SK-N-SH (cell line): ENCODE measurements at regions not wholly inside any gene's neighbourhood (a gene's known extent, or its start where the extent isn't known, plus 50 kb on each side); places are given as distances from the start of the nearest gene placed in this dataset.

Experiments
- CTCF ChIP-seq: fragments of 200-600 bp; sonication (generic); IDR thresholded peaks from 2 replicates; pipeline ENCODE4 v1.6.1; 2017; ENCODE audit warnings: antibody characterized with exemption, mild to moderate bottlenecking, moderate library complexity
- JUND ChIP-seq: IDR thresholded peaks from 2 replicates; pipeline ENCODE4 v1.4.0; 2012
- PBX3 ChIP-seq: IDR thresholded peaks from 2 replicates; pipeline ENCODE4; 2012
- RAD21 ChIP-seq: IDR thresholded peaks from 2 replicates; pipeline ENCODE4 v1.6.1; 2012; ENCODE audit warnings: mild to moderate bottlenecking, low read length
- YY1 ChIP-seq: IDR thresholded peaks from 2 replicates; pipeline ENCODE4 v1.4.0; 2012; ENCODE audit warnings: low read depth, mild to moderate bottlenecking
- TF ChIP-seq, protein P1 (sequence below): IDR thresholded peaks from 2 replicates; pipeline ENCODE4 v1.6.1; 2012; ENCODE audit warnings: mild to moderate bottlenecking, low read depth, low read length, moderate library complexity
- TF ChIP-seq, protein P2 (sequence below): IDR thresholded peaks from 2 replicates; pipeline ENCODE4 v1.4.0; 2012; ENCODE audit warnings: low read depth

GRCh38 chr2:234588054-234588430 is 91.2 kb upstream of the ARL4C start:
- TF ChIP-seq RAD21 (no peak), CTCF (no peak), YY1 (no peak), JUND (no peak), PBX3 (no peak)
- TF ChIP-seq, protein P1, sequence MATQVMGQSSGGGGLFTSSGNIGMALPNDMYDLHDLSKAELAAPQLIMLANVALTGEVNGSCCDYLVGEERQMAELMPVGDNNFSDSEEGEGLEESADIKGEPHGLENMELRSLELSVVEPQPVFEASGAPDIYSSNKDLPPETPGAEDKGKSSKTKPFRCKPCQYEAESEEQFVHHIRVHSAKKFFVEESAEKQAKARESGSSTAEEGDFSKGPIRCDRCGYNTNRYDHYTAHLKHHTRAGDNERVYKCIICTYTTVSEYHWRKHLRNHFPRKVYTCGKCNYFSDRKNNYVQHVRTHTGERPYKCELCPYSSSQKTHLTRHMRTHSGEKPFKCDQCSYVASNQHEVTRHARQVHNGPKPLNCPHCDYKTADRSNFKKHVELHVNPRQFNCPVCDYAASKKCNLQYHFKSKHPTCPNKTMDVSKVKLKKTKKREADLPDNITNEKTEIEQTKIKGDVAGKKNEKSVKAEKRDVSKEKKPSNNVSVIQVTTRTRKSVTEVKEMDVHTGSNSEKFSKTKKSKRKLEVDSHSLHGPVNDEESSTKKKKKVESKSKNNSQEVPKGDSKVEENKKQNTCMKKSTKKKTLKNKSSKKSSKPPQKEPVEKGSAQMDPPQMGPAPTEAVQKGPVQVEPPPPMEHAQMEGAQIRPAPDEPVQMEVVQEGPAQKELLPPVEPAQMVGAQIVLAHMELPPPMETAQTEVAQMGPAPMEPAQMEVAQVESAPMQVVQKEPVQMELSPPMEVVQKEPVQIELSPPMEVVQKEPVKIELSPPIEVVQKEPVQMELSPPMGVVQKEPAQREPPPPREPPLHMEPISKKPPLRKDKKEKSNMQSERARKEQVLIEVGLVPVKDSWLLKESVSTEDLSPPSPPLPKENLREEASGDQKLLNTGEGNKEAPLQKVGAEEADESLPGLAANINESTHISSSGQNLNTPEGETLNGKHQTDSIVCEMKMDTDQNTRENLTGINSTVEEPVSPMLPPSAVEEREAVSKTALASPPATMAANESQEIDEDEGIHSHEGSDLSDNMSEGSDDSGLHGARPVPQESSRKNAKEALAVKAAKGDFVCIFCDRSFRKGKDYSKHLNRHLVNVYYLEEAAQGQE, result no peak
- TF ChIP-seq, protein P2, sequence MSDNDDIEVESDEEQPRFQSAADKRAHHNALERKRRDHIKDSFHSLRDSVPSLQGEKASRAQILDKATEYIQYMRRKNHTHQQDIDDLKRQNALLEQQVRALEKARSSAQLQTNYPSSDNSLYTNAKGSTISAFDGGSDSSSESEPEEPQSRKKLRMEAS, result no peak
